Activated CD4-positive, alpha-beta T cell treated with anti-CD3 and anti-CD28 coated beads, Interleukin-2, amount 10 ng/mL, durations not matched to agents 7 days and 5 days (primary cell): ENCODE measurements at regions not wholly inside any gene's neighbourhood (a gene's known extent, or its start where the extent isn't known, plus 50 kb on each side); places are given as distances from the start of the nearest gene placed in this dataset.

ENCODE experiments used
- CTCF ChIA-PET: fragments of 350-600 bp; sonication (Branson Sonifier 250); formaldehyde crosslinking; loops from one replicate; lab custom pipeline; 2021; ENCODE audit warnings: antibody characterized with exemption; lab: Charles Lee
- POLR2A ChIA-PET: fragments of 350-600 bp; sonication (Branson Sonifier 250); formaldehyde crosslinking; loops from one replicate; lab custom pipeline; 2021; ENCODE audit warnings: antibody characterized with exemption; lab: Charles Lee
- DNase-seq: peaks from one replicate; pipeline ENCODE4 v3.0.0-alpha.2; 2020
- H3K27ac Mint-ChIP-seq: one replicate; pipeline ENCODE4 v1.8.0; 2021; ENCODE audit warnings: mild to moderate bottlenecking, moderate library complexity, mixed read lengths
- H3K27me3 Mint-ChIP-seq: one replicate; pipeline ENCODE4 v1.8.0; 2021; ENCODE audit warnings: mixed read lengths
- H3K36me3 Mint-ChIP-seq: one replicate; pipeline ENCODE4 v1.8.0; 2021; ENCODE audit warnings: low read depth, mixed read lengths
- H3K4me1 Mint-ChIP-seq: one replicate; pipeline ENCODE4 v1.8.0; 2021; ENCODE audit warnings: mixed read lengths
- H3K4me3 Mint-ChIP-seq: one replicate; pipeline ENCODE4 v1.8.0; 2021; ENCODE audit warnings: mild to moderate bottlenecking, moderate library complexity, mixed read lengths
- H3K9me3 Mint-ChIP-seq: one replicate; pipeline ENCODE4 v1.8.0; 2021; ENCODE audit warnings: mixed read lengths

- no peak for DNase-seq
- Mint-ChIP-seq H3K4me3 (no peak overlapping the region), H3K27me3 (peaks cover 2% of the 10 kb centered on the region), H3K36me3 (no peaks in the 10 kb centered on the region), H3K27ac (no peak overlapping the region), H3K4me1 (no peaks in the 10 kb centered on the region), H3K9me3 (no peaks in the 10 kb centered on the region)
- ChIA-PET POLR2A (no interaction called here), CTCF (no interaction called here)
These were observed 339.6 kb downstream of the PMP22 start for GRCh38 chr17:14925498-14925897.

- H3K4me3 Mint-ChIP-seq, result no peak overlapping the region
- no peaks in the 10 kb centered on the region for H3K9me3 Mint-ChIP-seq
These were observed 341.1 kb downstream of the PMP22 start for GRCh38 chr17:14923981-14924380.

GRCh38 chr17:14922411-14922810, 342.7 kb downstream of the PMP22 start:
- POLR2A ChIA-PET, result no interaction called here
- Mint-ChIP-seq H3K4me1 (no peaks in the 10 kb centered on the region), H3K36me3 (no peaks in the 10 kb centered on the region), H3K9me3 (no peaks in the 10 kb centered on the region), H3K4me3 (no peak overlapping the region), H3K27me3 (no peaks in the 10 kb centered on the region), H3K27ac (no peak overlapping the region)
- CTCF ChIA-PET, result no interaction called here
- no peak for DNase-seq

More at GRCh38 chr17:14923981-14924380, 341.1 kb downstream of the PMP22 start:
- ChIA-PET CTCF (interaction anchor here (0.6 kb wide), 1 partner anchor 1214 kb away, joined by 3 read pairs; no protein-coding TSS in a partner anchor), POLR2A (no interaction called here)
- Mint-ChIP-seq H3K27me3 (peaks cover under 1% of the 10 kb centered on the region), H3K4me1 (no peaks in the 10 kb centered on the region), H3K27ac (no peak overlapping the region), H3K36me3 (no peaks in the 10 kb centered on the region)
- no peak for DNase-seq

DNA sequence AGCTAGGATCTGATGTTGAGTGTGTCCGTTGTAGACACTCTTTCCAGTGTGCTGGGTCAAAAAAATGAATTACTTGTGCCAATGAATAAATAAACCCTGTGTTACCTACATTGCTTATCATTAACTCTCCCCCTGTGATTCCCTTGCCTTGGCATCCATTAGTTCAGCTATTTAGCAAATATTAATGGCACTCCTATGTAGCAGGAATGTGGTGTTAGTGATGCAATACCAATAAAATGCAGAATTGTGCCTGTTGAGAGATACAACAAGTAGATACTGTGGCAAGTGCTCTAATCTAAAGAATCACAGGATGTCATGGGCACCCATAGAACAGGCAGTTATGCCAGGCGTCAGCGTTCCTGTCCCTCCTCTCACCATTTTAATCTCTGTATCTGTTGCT, 343.2 kb downstream of the PMP22 start:
- CTCF ChIA-PET, result no interaction called here
- POLR2A ChIA-PET, result no interaction called here
- Mint-ChIP-seq H3K9me3 (no peaks in the 10 kb centered on the region), H3K27me3 (no peaks in the 10 kb centered on the region), H3K27ac (no peak overlapping the region), H3K4me3 (no peak overlapping the region), H3K36me3 (no peaks in the 10 kb centered on the region), H3K4me1 (no peaks in the 10 kb centered on the region)
- no peak for DNase-seq

DNA sequence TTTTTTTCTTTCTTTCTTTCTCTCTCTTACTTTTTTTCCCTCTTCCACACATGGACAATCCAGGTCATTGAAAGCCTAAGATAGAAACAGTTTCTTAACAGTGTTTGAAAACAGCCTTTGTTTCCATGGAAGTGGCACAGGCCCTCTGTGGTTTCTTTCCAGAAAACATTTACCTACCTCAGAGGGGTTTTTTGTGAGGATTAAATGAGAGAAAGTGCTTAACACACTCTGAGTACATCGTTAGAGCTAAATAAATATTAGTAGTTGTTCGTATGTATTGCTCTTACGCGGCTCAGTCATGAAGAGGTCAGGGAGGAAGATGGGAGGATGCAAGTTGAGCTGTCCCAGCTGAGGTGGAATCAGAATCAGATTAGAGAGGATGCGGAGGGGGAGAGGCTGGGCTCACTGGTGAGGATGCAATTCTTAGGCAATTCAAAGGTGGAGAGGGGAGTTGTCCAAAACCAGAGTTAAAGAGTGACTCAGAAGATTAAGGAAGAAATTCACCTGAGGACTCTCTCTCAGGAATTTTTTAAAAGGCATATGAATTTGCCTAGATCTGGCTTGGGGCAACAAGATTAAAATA, 345.4 kb downstream of the PMP22 start:
- CTCF ChIA-PET, result no interaction called here
- no peak overlapping the region for H3K27ac Mint-ChIP-seq
- H3K4me1 Mint-ChIP-seq, result no peaks in the 10 kb centered on the region
- H3K27me3 Mint-ChIP-seq, result no peaks in the 10 kb centered on the region
- DNase-seq, result no peak
- POLR2A ChIA-PET, result no interaction called here
- no peaks in the 10 kb centered on the region for H3K9me3 Mint-ChIP-seq
- no peaks in the 10 kb centered on the region for H3K36me3 Mint-ChIP-seq
- no peak overlapping the region for H3K4me3 Mint-ChIP-seq

GRCh38 chr17:14919094-14919493, 346.0 kb downstream of the PMP22 start:
- Mint-ChIP-seq H3K9me3 (no peaks in the 10 kb centered on the region), H3K27me3 (no peaks in the 10 kb centered on the region), H3K36me3 (no peaks in the 10 kb centered on the region), H3K4me3 (no peak overlapping the region), H3K27ac (no peak overlapping the region), H3K4me1 (no peaks in the 10 kb centered on the region)
- ChIA-PET CTCF (no interaction called here), POLR2A (no interaction called here)
- DNase-seq, result no peak

DNA sequence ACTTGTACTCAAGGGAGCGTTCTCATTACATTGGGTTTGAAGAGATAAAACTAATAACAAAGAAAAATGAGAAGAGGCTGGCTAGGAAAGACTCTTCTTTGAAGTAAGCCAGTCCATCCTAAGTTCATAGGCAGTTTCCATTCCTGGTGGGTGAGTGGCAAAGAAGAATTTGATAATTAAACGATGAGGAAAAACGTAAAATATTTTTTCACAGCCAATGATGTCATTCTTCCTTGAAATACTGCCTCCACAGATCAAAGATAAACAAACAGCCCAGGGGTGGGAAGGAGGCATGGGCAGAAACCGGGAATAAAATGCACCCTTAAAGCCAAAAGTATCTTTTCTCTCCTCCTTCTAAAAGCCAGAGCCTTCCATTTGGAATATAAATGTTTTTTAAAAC, 346.6 kb downstream of the PMP22 start:
- DNase-seq, result no peak
- no peak overlapping the region for H3K27ac Mint-ChIP-seq
- ChIA-PET CTCF (no interaction called here), POLR2A (no interaction called here)
- no peaks in the 10 kb centered on the region for H3K36me3 Mint-ChIP-seq
- H3K27me3 Mint-ChIP-seq, result no peaks in the 10 kb centered on the region
- H3K9me3 Mint-ChIP-seq, result no peaks in the 10 kb centered on the region
- H3K4me3 Mint-ChIP-seq, result no peak overlapping the region
- no peaks in the 10 kb centered on the region for H3K4me1 Mint-ChIP-seq

DNA sequence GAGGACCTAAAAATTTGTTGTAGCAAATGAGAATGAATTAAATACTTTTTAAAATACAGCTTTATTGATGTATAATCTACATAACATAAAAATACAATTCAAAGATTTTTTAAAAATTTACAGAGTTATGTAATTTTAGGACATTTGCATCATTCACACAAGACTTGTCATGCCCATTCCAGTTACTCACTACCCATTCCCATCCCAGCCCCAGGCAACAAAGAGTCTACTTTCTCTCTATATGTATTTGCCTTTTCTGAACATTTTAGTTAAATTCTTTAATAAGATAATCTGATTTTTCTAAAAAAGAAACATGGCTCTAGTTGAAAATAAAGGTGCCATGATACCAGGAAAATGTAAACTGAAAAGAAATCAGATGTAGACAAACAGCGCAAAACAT, 354.2 kb downstream of the PMP22 start:
- ChIA-PET CTCF (no interaction called here), POLR2A (no interaction called here)
- Mint-ChIP-seq H3K4me3 (no peak overlapping the region), H3K27ac (no peak overlapping the region), H3K4me1 (peaks cover 3% of the 10 kb centered on the region), H3K36me3 (no peaks in the 10 kb centered on the region), H3K9me3 (no peaks in the 10 kb centered on the region), H3K27me3 (peaks cover 2% of the 10 kb centered on the region)
- DNase-seq, result no peak

DNA sequence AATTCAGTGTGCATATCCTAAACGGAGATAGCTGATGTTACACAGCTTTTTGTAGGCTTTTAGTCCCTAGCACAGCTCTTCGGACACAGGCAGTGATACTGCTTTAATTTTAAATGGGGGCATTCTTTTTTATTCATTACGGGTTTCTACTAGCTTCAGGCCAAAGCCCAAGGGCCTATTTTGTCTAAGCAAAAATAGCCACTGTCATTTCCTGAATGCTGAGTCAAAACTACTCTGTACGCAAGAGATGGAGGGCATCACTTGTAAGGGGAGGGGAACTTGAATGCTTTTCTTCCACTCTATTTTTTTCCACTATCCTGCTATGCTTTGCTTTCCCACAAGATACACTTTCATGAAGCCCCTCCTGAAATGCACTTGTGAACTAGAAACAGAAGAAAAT, 360.7 kb downstream of the PMP22 start:
- Mint-ChIP-seq H3K27me3 (peaks cover 2% of the 10 kb centered on the region), H3K36me3 (no peaks in the 10 kb centered on the region), H3K4me3 (no peak overlapping the region), H3K27ac (no peak overlapping the region), H3K9me3 (no peaks in the 10 kb centered on the region), H3K4me1 (no peaks in the 10 kb centered on the region)
- ChIA-PET CTCF (no interaction called here), POLR2A (no interaction called here)
- no peak for DNase-seq

DNA sequence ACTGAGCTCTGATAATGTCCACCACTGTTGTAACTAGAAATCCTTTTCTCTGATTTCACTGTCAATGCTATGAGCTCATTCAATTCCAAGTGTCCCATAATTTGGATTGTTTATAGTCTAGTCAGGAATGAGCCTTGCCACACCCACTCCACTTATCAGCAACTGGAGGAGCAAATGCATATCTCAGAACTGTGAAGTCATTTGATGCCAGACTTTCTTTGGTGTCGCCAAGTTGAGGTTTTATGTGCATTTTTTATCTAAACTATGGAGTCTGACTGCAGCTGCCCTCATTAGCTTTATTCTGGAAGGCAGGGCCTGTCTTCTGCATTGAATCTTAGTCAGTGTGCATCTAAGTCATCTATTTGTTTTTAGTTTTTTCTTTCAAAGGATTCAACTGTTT, 361.3 kb downstream of the PMP22 start:
- POLR2A ChIA-PET, result no interaction called here
- no peak for DNase-seq
- no peaks in the 10 kb centered on the region for H3K4me1 Mint-ChIP-seq
- no peaks in the 10 kb centered on the region for H3K36me3 Mint-ChIP-seq
- no peak overlapping the region for H3K4me3 Mint-ChIP-seq
- H3K27ac Mint-ChIP-seq, result no peak overlapping the region
- CTCF ChIA-PET, result no interaction called here
- H3K27me3 Mint-ChIP-seq, result peaks cover 2% of the 10 kb centered on the region
- no peaks in the 10 kb centered on the region for H3K9me3 Mint-ChIP-seq

DNA sequence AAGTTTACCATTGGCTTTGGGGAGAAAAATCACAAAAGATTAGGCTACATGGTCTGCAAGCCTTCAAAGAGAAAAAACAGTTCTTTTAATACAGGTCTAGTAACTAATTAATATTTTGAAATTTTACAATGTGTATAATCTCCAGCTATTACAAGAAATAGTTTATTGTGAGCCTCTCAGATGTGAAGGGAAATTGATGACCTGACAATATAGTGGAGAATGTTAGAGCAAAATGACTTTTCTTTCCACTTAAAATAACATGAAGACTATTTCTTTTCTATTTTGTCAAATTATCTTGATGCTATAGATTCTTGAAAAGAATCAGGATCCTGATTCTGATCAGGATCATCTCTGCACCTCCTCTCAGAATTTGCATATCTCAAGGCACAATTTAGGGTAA, 362.3 kb downstream of the PMP22 start:
- ChIA-PET CTCF (interaction anchor here (0.6 kb wide), 1 partner anchor 57 kb away, joined by 3 read pairs; no protein-coding TSS in a partner anchor), POLR2A (no interaction called here)
- H3K4me3 Mint-ChIP-seq, result no peak overlapping the region
- H3K27ac Mint-ChIP-seq, result no peak overlapping the region
- H3K36me3 Mint-ChIP-seq, result no peaks in the 10 kb centered on the region
- DNase-seq, result no peak
- no peaks in the 10 kb centered on the region for H3K4me1 Mint-ChIP-seq
- H3K27me3 Mint-ChIP-seq, result peaks cover 2% of the 10 kb centered on the region
- no peaks in the 10 kb centered on the region for H3K9me3 Mint-ChIP-seq

DNA sequence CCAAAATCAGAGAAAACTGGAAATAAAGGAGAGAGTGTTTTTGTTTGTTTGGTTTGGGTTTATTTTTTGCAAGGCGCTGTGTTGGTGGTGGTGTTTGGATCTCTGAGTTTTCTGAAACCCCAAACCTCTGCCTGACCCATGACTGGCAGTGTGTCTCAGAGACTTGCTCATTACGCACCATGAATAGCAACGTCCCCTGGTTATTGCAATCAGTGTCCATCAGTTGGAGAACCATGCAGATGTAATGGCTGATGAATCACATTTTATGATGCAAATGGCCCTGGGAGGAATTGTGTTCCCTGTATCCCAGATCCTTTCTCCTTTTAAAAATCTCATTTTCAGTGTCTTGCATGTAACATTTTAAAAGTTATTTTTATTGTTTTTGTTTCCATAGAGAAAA, 362.8 kb downstream of the PMP22 start:
- no peak for DNase-seq
- no peaks in the 10 kb centered on the region for H3K9me3 Mint-ChIP-seq
- no peaks in the 10 kb centered on the region for H3K4me1 Mint-ChIP-seq
- no peak overlapping the region for H3K4me3 Mint-ChIP-seq
- H3K36me3 Mint-ChIP-seq, result no peaks in the 10 kb centered on the region
- ChIA-PET POLR2A (no interaction called here), CTCF (interaction anchor here (0.6 kb wide), 1 partner anchor 57 kb away, joined by 3 read pairs; no protein-coding TSS in a partner anchor)
- H3K27me3 Mint-ChIP-seq, result peaks cover 2% of the 10 kb centered on the region
- H3K27ac Mint-ChIP-seq, result no peak overlapping the region

DNA sequence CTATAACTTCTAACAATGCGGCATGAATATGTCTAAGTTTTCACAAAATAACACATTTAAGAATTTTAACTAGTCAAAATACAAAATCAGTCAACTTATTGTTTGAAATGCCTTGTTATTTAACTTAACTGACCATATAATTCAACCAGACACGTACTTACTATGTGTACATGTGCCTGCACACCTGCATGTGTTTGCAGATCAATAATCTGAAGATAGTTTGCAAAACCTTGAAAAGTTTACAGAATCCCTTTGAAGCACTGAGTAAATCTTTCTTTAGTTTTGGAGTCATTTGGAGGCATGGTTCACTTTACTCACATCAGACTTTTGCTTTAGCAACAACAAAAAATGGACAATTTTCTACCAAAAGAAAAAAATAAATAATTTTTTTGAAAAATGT, 363.8 kb downstream of the PMP22 start:
- no peaks in the 10 kb centered on the region for H3K4me1 Mint-ChIP-seq
- no peak for DNase-seq
- H3K36me3 Mint-ChIP-seq, result no peaks in the 10 kb centered on the region
- H3K4me3 Mint-ChIP-seq, result no peak overlapping the region
- CTCF ChIA-PET, result no interaction called here
- H3K9me3 Mint-ChIP-seq, result no peaks in the 10 kb centered on the region
- H3K27me3 Mint-ChIP-seq, result peaks cover 4% of the 10 kb centered on the region
- POLR2A ChIA-PET, result interaction anchor here (0.6 kb wide), 1 partner anchor 193 kb away, joined by 3 read pairs; no protein-coding TSS in a partner anchor
- H3K27ac Mint-ChIP-seq, result no peak overlapping the region

DNA sequence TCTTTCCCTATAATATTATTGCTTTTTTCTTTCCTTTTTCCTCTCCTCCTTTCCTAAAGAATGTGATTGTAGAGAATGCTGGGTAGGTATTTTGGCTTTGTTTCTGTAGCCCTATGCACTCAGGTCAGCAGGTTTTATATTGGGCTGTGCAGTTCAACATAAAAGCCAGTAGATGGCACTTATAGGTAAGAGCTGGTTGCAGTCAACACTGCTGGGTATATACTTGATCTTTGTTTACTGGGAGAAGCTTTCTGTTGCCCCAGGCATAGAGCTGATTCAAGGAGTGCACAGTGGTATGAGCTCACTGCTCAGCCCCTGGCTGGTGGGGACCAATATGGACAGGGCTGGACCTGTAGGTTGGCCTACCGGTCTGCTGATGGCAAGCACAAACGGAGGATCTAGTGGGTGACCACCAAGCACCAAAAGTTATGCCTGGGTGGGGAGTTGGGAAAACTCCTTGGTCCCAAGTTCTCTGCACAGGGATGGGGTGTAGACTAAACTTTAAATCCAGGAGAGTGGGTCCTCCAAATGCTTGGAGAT, 378.9 kb downstream of the PMP22 start:
- CTCF ChIA-PET, result interaction anchor here (1.5 kb wide), 1 partner anchor 55 kb away, joined by 4 read pairs; no protein-coding TSS in a partner anchor
- H3K27ac Mint-ChIP-seq, result no peak overlapping the region
- no peak overlapping the region for H3K4me3 Mint-ChIP-seq
- H3K27me3 Mint-ChIP-seq, result peaks cover under 1% of the 10 kb centered on the region
- H3K4me1 Mint-ChIP-seq, result no peaks in the 10 kb centered on the region
- H3K9me3 Mint-ChIP-seq, result peaks cover 12% of the 10 kb centered on the region
- no peak for DNase-seq
- H3K36me3 Mint-ChIP-seq, result no peaks in the 10 kb centered on the region
- POLR2A ChIA-PET, result no interaction called here
